ENCODE measurements at regions not wholly inside any gene's neighbourhood (a gene's known extent, or its start where the extent isn't known, plus 50 kb on each side); places are given as distances from the start of the nearest gene placed in this dataset.

- TF ChIP-seq CTCF (IDR thresholded peaks at IDR 0.05), result no peak
- TF ChIP-seq POLR2A (IDR thresholded peaks at IDR 0.05), result no peak
- TF ChIP-seq POLR2AphosphoS5 (IDR thresholded peaks at IDR 0.05; ENCODE audit: insufficient read depth in 1 of 2, low read depth in 1 of 2), result no peak
Measured at GRCh38 chrX:124502599-124502998, 156.2 kb downstream of the SH2D1A start.

All from vagina (tissue), 2 donors.